ENCODE measurements at regions not wholly inside any gene's neighbourhood (a gene's known extent, or its start where the extent isn't known, plus 50 kb on each side); places are given as distances from the start of the nearest gene placed in this dataset.

- H3K4me3 ChIP-seq (replicated peaks in 1 of 2; ENCODE audit: low read depth in 2 of 2, low read length in 2 of 2) = no peak overlapping the region
- no peak for TF ChIP-seq CTCF (IDR thresholded peaks at IDR 0.05; ENCODE audit: low read depth, low read length)
- DNase-seq (ENCODE audit: low read depth in 2 of 2) = no peak
These were observed 73.4 kb downstream of the NTMT2 start for GRCh38 chr1:170219163-170219562.

- no peak overlapping the region for H3K4me3 ChIP-seq (replicated peaks in 1 of 2; ENCODE audit: low read depth in 2 of 2, low read length in 2 of 2)
- DNase-seq (ENCODE audit: low read depth in 2 of 2) = peak in 1 of 2 donors; percentile 80
- TF ChIP-seq CTCF (IDR thresholded peaks at IDR 0.05; ENCODE audit: low read depth, low read length) = no peak
These were observed 75.3 kb downstream of the NTMT2 start for GRCh38 chr1:170221031-170221430.

- no peak for DNase-seq (ENCODE audit: low read depth in 2 of 2)
- no peak overlapping the region for H3K4me3 ChIP-seq (replicated peaks in 1 of 2; ENCODE audit: low read depth in 2 of 2, low read length in 2 of 2)
- no peak for TF ChIP-seq CTCF (IDR thresholded peaks at IDR 0.05; ENCODE audit: low read depth, low read length)
These were observed 75.7 kb downstream of the NTMT2 start for GRCh38 chr1:170221495-170221894.

- H3K4me3 ChIP-seq (replicated peaks in 1 of 2; ENCODE audit: low read depth in 2 of 2, low read length in 2 of 2) = no peak overlapping the region
- no peak for DNase-seq (ENCODE audit: low read depth in 2 of 2)
- TF ChIP-seq CTCF (IDR thresholded peaks at IDR 0.05; ENCODE audit: low read depth, low read length) = no peak
These were observed 78.7 kb downstream of the NTMT2 start for GRCh38 chr1:170224469-170224868.

GRCh38 chr1:170225781-170226530, 80.2 kb downstream of the NTMT2 start:
- TF ChIP-seq CTCF (IDR thresholded peaks at IDR 0.05; ENCODE audit: low read depth, low read length) = no peak
- H3K4me3 ChIP-seq (replicated peaks in 1 of 2; ENCODE audit: low read depth in 2 of 2, low read length in 2 of 2) = no peak overlapping the region
- DNase-seq (ENCODE audit: low read depth in 2 of 2) = no peak

- no peak for DNase-seq (ENCODE audit: low read depth in 2 of 2)
- TF ChIP-seq CTCF (IDR thresholded peaks at IDR 0.05; ENCODE audit: low read depth, low read length) = no peak
- H3K4me3 ChIP-seq (replicated peaks in 1 of 2; ENCODE audit: low read depth in 2 of 2, low read length in 2 of 2) = no peak overlapping the region
These were observed 81.0 kb downstream of the NTMT2 start for GRCh38 chr1:170226767-170227166.

- DNase-seq (ENCODE audit: low read depth in 2 of 2) = no peak
- H3K4me3 ChIP-seq (replicated peaks in 1 of 2; ENCODE audit: low read depth in 2 of 2, low read length in 2 of 2) = no peak overlapping the region
- TF ChIP-seq CTCF (IDR thresholded peaks at IDR 0.05; ENCODE audit: low read depth, low read length) = no peak
These were observed 84.6 kb downstream of the NTMT2 start for GRCh38 chr1:170230323-170230722.
